Naive thymus-derived CD8-positive, alpha-beta T cell (primary cell): ENCODE measurements at regions not wholly inside any gene's neighbourhood (a gene's known extent, or its start where the extent isn't known, plus 50 kb on each side); places are given as distances from the start of the nearest gene placed in this dataset.
A peak's percentile ranks its signal among the peaks of the same experiment; 100 is the strongest.

Experiments
- ATAC-seq, 2 donors: fragments of 150-1000 bp; cut with Tn5 transposase in 1 of 2; sonication (Bioruptor Pico), chemical (Tn5 transposase) in 1 of 2; 1 replicate in 1 of 2; 2 replicates in 1 of 2; pipeline ENCODE4 v1.10.0; 2021; ENCODE audit warnings: mild to moderate bottlenecking in 2 of 2, moderate library complexity in 2 of 2
- POLR2A ChIA-PET: fragments of 350-600 bp; sonication (Branson Sonifier 250); formaldehyde crosslinking; loops from one replicate; lab custom pipeline; 2021; ENCODE audit warnings: antibody characterized with exemption; lab: Charles Lee
- DNase-seq, 10 donors: peaks; one replicate each; pipeline versions ENCODE4 v3.0.0 to v3.0.0-alpha.2; 2020 to 2022
- H3K27ac Mint-ChIP-seq, 10 donors: one replicate each; pipeline ENCODE4 v1.8.0; 2020 to 2022; ENCODE audit warnings: mild to moderate bottlenecking in 10 of 10, mixed read lengths in 10 of 10, moderate library complexity in 4 of 10, inconsistent platforms in 1 of 10
- H3K27me3 Mint-ChIP-seq, 5 donors: one replicate each; pipeline ENCODE4 v1.8.0; 2021 to 2022; ENCODE audit warnings: mixed read lengths in 5 of 5
- H3K36me3 Mint-ChIP-seq, 3 donors: one replicate each; pipeline ENCODE4 v1.8.0; 2020 to 2022; ENCODE audit warnings: mixed read lengths in 3 of 3, mild to moderate bottlenecking in 2 of 3, inconsistent platforms in 1 of 3
- H3K4me1 Mint-ChIP-seq, 4 donors: one replicate each; pipeline ENCODE4 v1.8.0; 2021 to 2022; ENCODE audit warnings: mixed read lengths in 4 of 4
- H3K4me3 Mint-ChIP-seq, 10 donors: one replicate each; pipeline ENCODE4 v1.8.0; 2020 to 2022; ENCODE audit warnings: mild to moderate bottlenecking in 10 of 10, mixed read lengths in 10 of 10, moderate library complexity in 6 of 10, inconsistent platforms in 1 of 10
- H3K9me3 Mint-ChIP-seq, 9 donors: one replicate each; pipeline ENCODE4 v1.8.0; 2020 to 2022; ENCODE audit warnings: mixed read lengths in 9 of 9, mild to moderate bottlenecking in 3 of 9, inconsistent platforms in 1 of 9, moderate library complexity in 1 of 9

- POLR2A ChIA-PET = no interaction called here
- DNase-seq = no peak
- H3K4me1 Mint-ChIP-seq = peaks cover 2 to 8% (median 4%) of the 10 kb centered on the region in 4 donors
- peaks cover 0 to 15% (median 2%) of the 10 kb centered on the region in 5 donors for H3K27me3 Mint-ChIP-seq
- no peak overlapping the region for H3K4me3 Mint-ChIP-seq
- no peak overlapping the region for H3K27ac Mint-ChIP-seq
- H3K9me3 Mint-ChIP-seq = peaks cover 0 to 2% (median 0%) of the 10 kb centered on the region in 9 donors
- ATAC-seq = no peak
- H3K36me3 Mint-ChIP-seq = peaks cover 2 to 5% (median 4%) of the 10 kb centered on the region in 3 donors
Measured at GRCh38 chr12:11577658-11578260, 71.7 kb upstream of the ETV6 start.

GRCh38 chr12:11578461-11578993 is 70.9 kb upstream of the ETV6 start:
- DNase-seq (no peak), ATAC-seq (no peak)
- H3K36me3 Mint-ChIP-seq = peaks cover 2 to 5% (median 4%) of the 10 kb centered on the region in 3 donors
- no peak overlapping the region for H3K4me3 Mint-ChIP-seq
- H3K27me3 Mint-ChIP-seq = peaks cover 0 to 15% (median 2%) of the 10 kb centered on the region in 5 donors
- POLR2A ChIA-PET = interaction anchor here (3.3 kb wide), 1 partner anchor 455 kb away, joined by 13 read pairs; no protein-coding TSS in a partner anchor
- peaks cover 0 to 2% (median 0%) of the 10 kb centered on the region in 9 donors for H3K9me3 Mint-ChIP-seq
- H3K27ac Mint-ChIP-seq = no peak overlapping the region
- peaks cover 2 to 8% (median 4%) of the 10 kb centered on the region in 4 donors for H3K4me1 Mint-ChIP-seq

- no peak for DNase-seq
- Mint-ChIP-seq H3K4me1 (peaks cover 2 to 8% (median 4%) of the 10 kb centered on the region in 4 donors), H3K36me3 (no peaks in the 10 kb centered on the region), H3K4me3 (no peak overlapping the region), H3K9me3 (no peaks in the 10 kb centered on the region), H3K27me3 (peaks cover 0 to 11% (median 2%) of the 10 kb centered on the region in 5 donors), H3K27ac (no peak overlapping the region)
- ATAC-seq = no peak
- POLR2A ChIA-PET = interaction anchor here (0.6 to 3.3 kb wide), 2 partner anchors 13 to 453 kb away, joined by 3 to 13 read pairs; no protein-coding TSS in a partner anchor
Measured at GRCh38 chr12:11580125-11580751, 69.2 kb upstream of the ETV6 start.

DNA sequence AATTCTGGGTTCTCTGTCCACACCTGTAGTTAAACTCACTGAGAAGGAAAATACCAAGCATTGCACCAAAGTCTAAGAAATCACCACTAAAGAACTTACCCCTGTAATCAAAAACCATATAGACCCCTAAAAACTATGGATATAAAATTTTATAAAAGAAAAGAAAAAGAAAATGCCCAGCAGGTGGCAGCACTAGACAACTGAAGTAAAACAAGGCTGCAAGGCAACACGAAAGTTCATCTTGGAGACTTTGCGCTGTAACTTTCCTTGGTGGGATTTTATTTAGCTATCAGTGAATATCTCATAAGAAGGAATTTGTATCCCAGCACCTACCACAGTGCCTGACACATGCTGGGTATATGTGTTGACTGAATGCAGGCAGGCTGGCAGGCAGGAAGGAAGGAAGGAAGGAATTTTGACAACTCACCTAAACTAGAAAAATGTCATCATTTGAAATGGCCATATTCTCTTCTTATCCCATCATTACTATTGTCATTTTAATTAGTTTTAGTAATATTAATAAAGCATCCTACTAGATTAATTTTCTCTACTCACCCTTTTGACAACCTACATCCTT is 68.2 kb upstream of the ETV6 start:
- Mint-ChIP-seq H3K27ac (peak overlapping the region in 2 of 10 donors; percentile 64 to 86), H3K27me3 (peaks cover 0 to 11% (median 2%) of the 10 kb centered on the region in 5 donors), H3K4me3 (no peak overlapping the region), H3K4me1 (peaks cover 2 to 8% (median 4%) of the 10 kb centered on the region in 4 donors), H3K36me3 (no peaks in the 10 kb centered on the region), H3K9me3 (no peaks in the 10 kb centered on the region)
- ATAC-seq (no peak), DNase-seq (peak; percentile 31 to 85 (median 68))
- POLR2A ChIA-PET = interaction anchor here (3.3 kb wide), 1 partner anchor 452 kb away, joined by 13 read pairs; no protein-coding TSS in a partner anchor

- Mint-ChIP-seq H3K27me3 (peaks cover 0 to 8% (median 2%) of the 10 kb centered on the region in 5 donors), H3K36me3 (no peaks in the 10 kb centered on the region), H3K4me3 (no peak overlapping the region), H3K27ac (no peak overlapping the region), H3K9me3 (no peaks in the 10 kb centered on the region), H3K4me1 (peaks cover 2 to 5% (median 3%) of the 10 kb centered on the region in 4 donors)
- DNase-seq = no peak
- no peak for ATAC-seq
- POLR2A ChIA-PET = no interaction called here
Measured at GRCh38 chr12:11584221-11584855, 65.1 kb upstream of the ETV6 start.

DNA sequence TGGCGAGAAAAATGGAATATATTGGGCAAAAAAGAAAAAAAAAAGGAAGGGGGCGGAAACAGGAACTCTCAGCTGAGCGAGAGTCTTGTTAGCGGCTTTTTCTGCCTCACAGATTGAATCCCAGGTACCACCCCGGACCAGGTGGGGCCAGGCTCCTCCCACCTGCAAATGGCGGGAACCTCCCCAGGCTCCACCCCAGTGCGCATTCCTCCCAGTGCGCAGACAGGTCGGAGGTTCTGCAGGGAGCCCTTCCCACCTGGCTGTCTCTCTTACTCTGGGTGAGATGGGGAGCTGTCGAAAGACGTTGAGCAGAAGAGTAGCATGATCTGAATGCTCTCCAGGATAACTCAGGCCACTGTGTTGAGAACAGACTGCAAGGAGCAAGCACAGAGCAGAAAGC is 57.0 kb upstream of the ETV6 start:
- DNase-seq (no peak), ATAC-seq (no peak)
- POLR2A ChIA-PET = no interaction called here
- Mint-ChIP-seq H3K27ac (no peak overlapping the region), H3K4me3 (no peak overlapping the region), H3K9me3 (no peaks in the 10 kb centered on the region), H3K4me1 (peaks cover 0 to 8% (median 0%) of the 10 kb centered on the region in 4 donors), H3K36me3 (no peaks in the 10 kb centered on the region), H3K27me3 (peaks cover 0 to 7% (median 0%) of the 10 kb centered on the region in 5 donors)

DNA sequence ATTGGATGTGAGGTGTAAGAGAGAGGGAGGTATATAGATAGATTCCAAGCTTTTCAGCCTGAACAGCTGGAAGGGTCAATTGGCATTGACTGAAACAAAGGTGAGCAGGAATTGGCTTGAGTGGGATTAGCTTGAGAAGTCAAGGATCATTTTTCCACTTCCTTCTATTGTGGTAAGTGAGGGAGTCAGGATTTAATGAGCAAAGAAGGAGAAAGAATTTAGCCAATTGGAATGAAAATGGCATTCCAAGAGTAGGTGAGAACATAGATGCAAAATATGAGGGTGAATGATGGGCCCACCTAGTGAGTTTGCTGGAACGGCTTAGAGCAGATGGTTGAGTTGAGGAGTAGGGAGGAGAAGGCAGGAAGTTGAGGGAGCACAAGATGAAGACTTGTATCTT is 56.5 kb upstream of the ETV6 start:
- no peaks in the 10 kb centered on the region for H3K9me3 Mint-ChIP-seq
- ATAC-seq (no peak), DNase-seq (no peak)
- peaks cover 0 to 8% (median 0%) of the 10 kb centered on the region in 4 donors for H3K4me1 Mint-ChIP-seq
- POLR2A ChIA-PET = no interaction called here
- H3K27ac Mint-ChIP-seq = peak overlapping the region in 1 of 10 donors; percentile 9
- H3K36me3 Mint-ChIP-seq = no peaks in the 10 kb centered on the region
- H3K4me3 Mint-ChIP-seq = no peak overlapping the region
- H3K27me3 Mint-ChIP-seq = peaks cover 0 to 4% (median 0%) of the 10 kb centered on the region in 5 donors

- POLR2A ChIA-PET = no interaction called here
- DNase-seq = no peak
- Mint-ChIP-seq H3K27ac (no peak overlapping the region), H3K9me3 (no peaks in the 10 kb centered on the region), H3K36me3 (no peaks in the 10 kb centered on the region), H3K4me1 (peaks cover 0 to 8% (median 0%) of the 10 kb centered on the region in 4 donors), H3K4me3 (no peak overlapping the region), H3K27me3 (peaks cover 0 to 4% (median 0%) of the 10 kb centered on the region in 5 donors)
- no peak for ATAC-seq
Measured at GRCh38 chr12:11595080-11595479, 54.4 kb upstream of the ETV6 start.

- Mint-ChIP-seq H3K4me3 (no peak overlapping the region), H3K27ac (no peak overlapping the region), H3K27me3 (peaks cover 0 to 4% (median 0%) of the 10 kb centered on the region in 5 donors), H3K4me1 (peaks cover 0 to 8% (median 0%) of the 10 kb centered on the region in 4 donors), H3K9me3 (no peaks in the 10 kb centered on the region), H3K36me3 (no peaks in the 10 kb centered on the region)
- POLR2A ChIA-PET = no interaction called here
- DNase-seq = no peak
- no peak for ATAC-seq
Measured at GRCh38 chr12:11596141-11596540, 53.3 kb upstream of the ETV6 start.

- ATAC-seq = no peak
Measured at GRCh38 chr12:11598900-11599299, 50.6 kb upstream of the ETV6 start.

More at GRCh38 chr12:11598900-11599299, 50.6 kb upstream of the ETV6 start:
- Mint-ChIP-seq H3K36me3 (no peaks in the 10 kb centered on the region), H3K4me3 (no peak overlapping the region), H3K9me3 (no peaks in the 10 kb centered on the region), H3K27ac (no peak overlapping the region), H3K4me1 (peaks cover 0 to 3% (median 1%) of the 10 kb centered on the region in 4 donors), H3K27me3 (no peaks in the 10 kb centered on the region)
- POLR2A ChIA-PET = no interaction called here
- DNase-seq = no peak
